Uterus (tissue), 3 donors: ENCODE measurements at regions not wholly inside any gene's neighbourhood (a gene's known extent, or its start where the extent isn't known, plus 50 kb on each side); places are given as distances from the start of the nearest gene placed in this dataset.
A peak's percentile ranks its signal among the peaks of the same experiment; 100 is the strongest.
"Not testable (repeated sequence)": the region's sequence is repeated elsewhere in the genome, so short reads cannot be mapped to it uniquely, and the experiment has no call there.

ENCODE experiments used
- DNase-seq, 2 donors: peaks; one replicate each; pipeline ENCODE4 v3.0.0-alpha.2; 2019 to 2020
- H3K27ac ChIP-seq, 2 donors: fragments of 200-600 bp; sonication (generic); 1 replicate in 1 of 2; 2 replicates in 1 of 2; pipeline ENCODE4 v1.5.1; 2016 to 2018
- H3K27me3 ChIP-seq, 2 donors: fragments of 200-600 bp; sonication (generic); one replicate each; pipeline ENCODE4 v1.5.1; 2018 to 2019; ENCODE audit warnings: control low read depth in 1 of 2
- H3K36me3 ChIP-seq, 2 donors: fragments of 200-600 bp; sonication (generic); one replicate each; pipeline ENCODE4 v1.5.1; 2019; ENCODE audit warnings: control low read depth in 1 of 2
- H3K4me1 ChIP-seq, 2 donors: fragments of 200-600 bp; sonication (generic); one replicate each; pipeline ENCODE4 v1.5.1; 2018 to 2019; ENCODE audit warnings: control low read depth in 1 of 2
- H3K4me3 ChIP-seq, 2 donors: fragments of 200-600 bp; sonication (generic); 1 replicate in 1 of 2; 2 replicates in 1 of 2; pipeline ENCODE4 v1.5.1; 2018 to 2019; ENCODE audit warnings: mild to moderate bottlenecking in 1 of 2
- H3K9me3 ChIP-seq, 2 donors: fragments of 200-600 bp; sonication (generic); one replicate each; pipeline ENCODE4 v1.5.1; 2019; ENCODE audit warnings: control low read depth in 1 of 2
- intact Hi-C: fragments of 100-400 bp; cut with DNase I; formaldehyde crosslinking; loops from one replicate; pipeline ENCODE4 v1.15.1; 2023; ENCODE audit warnings: low total_unique reads
- donor health status: DM: yes; HTN: yes; CAD: no.

- H3K27ac ChIP-seq, intact Hi-C loops, H3K4me1 ChIP-seq, H3K36me3 ChIP-seq, DNase-seq, H3K9me3 ChIP-seq, H3K4me3 ChIP-seq, H3K27me3 ChIP-seq: not testable (repeated sequence)
Observed at GRCh38 chr3:198143300-198144137, 183.5 kb downstream of the LMLN start.

DNA sequence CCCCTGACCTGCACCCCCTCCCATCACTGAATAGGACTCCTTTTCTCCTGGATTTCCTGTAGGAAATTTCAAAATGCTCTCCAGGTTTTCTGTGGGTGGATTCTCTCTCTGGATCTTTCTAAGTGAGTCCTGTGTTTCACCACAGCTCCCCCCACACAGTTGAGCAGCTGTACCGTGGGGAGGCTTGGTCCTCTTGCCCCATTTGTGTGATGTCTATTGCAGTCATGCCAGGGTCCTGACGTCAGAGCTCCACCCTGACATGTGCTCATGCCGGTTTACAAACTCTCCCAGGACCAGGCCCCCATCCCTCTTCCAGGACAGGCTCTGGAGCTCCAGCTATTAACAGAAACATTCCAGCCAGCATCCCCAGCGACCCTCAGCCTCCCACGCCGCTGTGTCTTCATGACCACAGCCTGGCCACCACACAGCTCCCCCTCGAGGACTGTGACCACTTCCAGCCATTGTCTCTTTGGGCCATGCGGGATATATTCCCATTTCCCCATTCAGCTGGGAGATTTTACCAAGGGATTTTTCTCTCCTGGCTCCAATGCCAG, 185.3 kb downstream of the LMLN start:
- H3K4me3 ChIP-seq, H3K36me3 ChIP-seq, H3K4me1 ChIP-seq, intact Hi-C loops, H3K27ac ChIP-seq, H3K27me3 ChIP-seq, H3K9me3 ChIP-seq: not testable (repeated sequence)
- peak; percentile 71 to 93 for DNase-seq

DNA sequence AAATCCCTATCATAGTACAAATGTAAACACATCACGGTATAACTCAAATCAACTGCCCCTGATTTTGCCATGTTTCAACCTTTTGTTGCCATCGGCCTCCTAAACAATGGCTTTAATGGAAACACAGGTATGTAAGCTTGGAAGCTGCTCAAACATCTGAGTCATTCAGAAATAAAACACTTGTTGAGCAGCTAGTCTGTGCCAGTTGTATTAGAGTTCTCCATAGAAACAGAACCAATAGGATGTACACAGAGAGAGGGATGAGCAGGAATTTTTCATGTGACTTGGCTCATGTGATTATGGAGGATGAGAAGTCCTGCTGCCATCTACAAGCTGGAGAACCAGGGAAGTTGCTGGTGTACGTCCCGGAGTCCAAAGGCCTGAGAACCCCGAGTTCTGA, 186.1 kb downstream of the LMLN start:
- H3K9me3 ChIP-seq, H3K27me3 ChIP-seq, H3K4me1 ChIP-seq, intact Hi-C loops, H3K4me3 ChIP-seq, H3K27ac ChIP-seq, H3K36me3 ChIP-seq, DNase-seq: not testable (repeated sequence)

- H3K4me3 ChIP-seq, H3K36me3 ChIP-seq, H3K27me3 ChIP-seq, H3K4me1 ChIP-seq, DNase-seq, H3K9me3 ChIP-seq, H3K27ac ChIP-seq, intact Hi-C loops: not testable (repeated sequence)
Observed at GRCh38 chr3:198146559-198147164, 186.6 kb downstream of the LMLN start.

DNA sequence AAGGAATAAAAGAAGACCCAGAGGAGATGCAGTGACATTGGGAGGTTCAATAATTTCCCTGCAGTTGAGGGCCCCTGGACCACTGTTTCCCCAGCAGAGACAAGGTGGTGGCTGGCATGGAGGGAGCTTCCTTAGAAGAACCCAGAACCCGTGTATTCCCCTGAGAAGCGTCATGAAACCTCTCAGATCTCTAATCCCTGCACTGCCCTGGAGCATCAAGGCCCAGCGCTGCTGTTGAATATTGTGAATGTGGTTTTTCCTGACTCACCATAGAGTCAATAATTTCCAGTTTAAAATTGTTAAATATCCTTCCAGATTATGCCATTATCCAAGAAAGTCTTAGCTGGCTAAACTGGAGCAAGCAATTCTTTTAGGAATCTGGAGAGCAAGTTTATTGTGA, 187.2 kb downstream of the LMLN start:
- intact Hi-C loops, H3K4me1 ChIP-seq, DNase-seq, H3K27ac ChIP-seq, H3K27me3 ChIP-seq, H3K36me3 ChIP-seq, H3K4me3 ChIP-seq, H3K9me3 ChIP-seq: not testable (repeated sequence)

DNA sequence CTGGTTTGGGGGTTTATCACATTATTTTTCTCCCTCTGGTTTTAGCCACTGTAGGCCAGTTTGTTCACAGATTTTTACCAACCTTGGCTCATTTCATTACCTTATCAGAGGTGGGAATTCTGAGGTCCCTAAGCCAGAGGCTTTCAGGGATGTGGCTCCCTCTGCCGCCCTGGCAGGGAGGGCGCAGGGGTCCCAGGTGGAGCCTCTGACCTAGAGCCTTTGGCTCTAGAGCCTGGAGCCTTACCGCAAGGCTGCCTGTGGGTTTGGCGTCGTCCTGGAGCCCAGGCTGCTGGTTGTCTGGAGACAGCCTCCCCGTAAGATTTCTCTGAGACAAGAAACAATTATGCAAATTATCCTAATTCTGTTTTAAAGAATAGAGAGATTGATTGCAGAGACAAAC, 188.0 kb downstream of the LMLN start:
- H3K27me3 ChIP-seq, H3K4me3 ChIP-seq, intact Hi-C loops, H3K27ac ChIP-seq, H3K36me3 ChIP-seq, DNase-seq, H3K4me1 ChIP-seq, H3K9me3 ChIP-seq: not testable (repeated sequence)

- DNase-seq, H3K27ac ChIP-seq, H3K4me3 ChIP-seq, H3K9me3 ChIP-seq, H3K4me1 ChIP-seq, intact Hi-C loops, H3K36me3 ChIP-seq, H3K27me3 ChIP-seq: not testable (repeated sequence)
Observed at GRCh38 chr3:198149904-198150303, 189.9 kb downstream of the LMLN start.

DNA sequence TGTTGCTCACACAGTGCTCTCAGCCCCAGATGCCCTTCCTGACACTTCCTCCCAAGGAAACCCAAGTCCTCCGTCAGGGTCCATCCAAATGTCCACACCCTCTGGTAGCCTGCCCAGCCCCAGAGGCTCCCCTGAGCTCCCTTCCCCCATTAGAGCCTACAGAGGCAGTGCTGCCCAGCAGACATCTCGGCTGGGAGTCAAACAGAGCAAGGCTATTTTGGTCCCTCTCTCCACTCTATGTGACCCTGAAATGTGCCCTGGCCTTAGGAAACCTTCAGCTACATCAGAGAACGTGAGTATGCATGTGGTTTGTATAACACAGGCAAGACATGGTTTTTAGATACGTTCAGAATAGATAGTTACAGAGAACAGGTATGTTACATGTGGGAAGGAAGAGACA, 191.8 kb downstream of the LMLN start:
- H3K4me1 ChIP-seq, H3K36me3 ChIP-seq, H3K27ac ChIP-seq, H3K4me3 ChIP-seq, intact Hi-C loops, H3K27me3 ChIP-seq, DNase-seq, H3K9me3 ChIP-seq: not testable (repeated sequence)

- H3K9me3 ChIP-seq, H3K4me1 ChIP-seq, H3K27ac ChIP-seq, H3K4me3 ChIP-seq, intact Hi-C loops, H3K27me3 ChIP-seq, H3K36me3 ChIP-seq, DNase-seq: not testable (repeated sequence)
Observed at GRCh38 chr3:198155771-198156170, 195.8 kb downstream of the LMLN start.

DNA sequence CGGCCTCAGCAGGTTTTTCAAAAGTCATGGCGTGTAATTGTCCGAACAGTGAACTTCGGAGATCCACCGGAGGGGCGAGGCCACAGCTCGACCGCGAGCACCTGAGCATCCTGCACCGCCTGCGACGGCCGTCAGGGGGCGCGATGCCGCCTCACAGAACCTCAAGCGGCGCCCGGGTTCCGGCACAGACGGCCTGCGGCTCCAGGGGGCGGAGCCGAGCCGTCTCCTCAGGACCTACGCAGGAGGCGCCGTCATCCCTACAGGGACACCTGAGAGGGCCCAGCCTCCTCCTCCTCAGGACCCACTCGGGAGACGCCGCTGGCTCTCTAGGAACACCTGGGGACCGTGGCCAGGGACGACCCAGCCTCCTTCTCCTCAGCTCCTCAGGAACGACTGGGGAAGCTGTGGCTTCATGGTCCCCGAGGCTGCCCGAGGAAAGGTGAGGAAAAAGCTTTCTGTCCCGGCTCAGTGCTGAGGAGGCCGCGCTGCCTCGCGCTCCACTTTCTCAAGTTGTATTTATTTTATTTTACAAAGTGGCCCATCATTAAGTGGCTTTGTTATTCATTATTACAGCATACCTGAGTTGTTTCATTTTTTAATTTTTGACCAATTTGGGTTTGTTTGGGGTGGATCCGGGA, 197.3 kb downstream of the LMLN start:
- H3K27ac ChIP-seq, H3K4me3 ChIP-seq, H3K9me3 ChIP-seq, intact Hi-C loops, H3K4me1 ChIP-seq, H3K27me3 ChIP-seq, DNase-seq, H3K36me3 ChIP-seq: not testable (repeated sequence)

- H3K36me3 ChIP-seq, H3K27ac ChIP-seq, intact Hi-C loops, H3K9me3 ChIP-seq, H3K27me3 ChIP-seq, H3K4me1 ChIP-seq, DNase-seq, H3K4me3 ChIP-seq: not testable (repeated sequence)
Observed at GRCh38 chr3:198158007-198158406, 198.0 kb downstream of the LMLN start.
